OCI-LY7 (cell line): ENCODE measurements at regions not wholly inside any gene's neighbourhood (a gene's known extent, or its start where the extent isn't known, plus 50 kb on each side); places are given as distances from the start of the nearest gene placed in this dataset.

Experiments used
- BruUV-seq: library from RNA; stranded (reverse); fragments of 400-500 nt; replicated peaks from 2 replicates; lab custom pipeline; 2021; lab: Mats Ljungman, UMichigan
- CTCF ChIA-PET: fragments of 300-600 bp; sonication (Branson Sonifier 250); formaldehyde crosslinking; loops from one replicate; lab custom pipeline; 2022; ENCODE audit warnings: antibody characterized with exemption; ENCODE audit not compliant: unreplicated experiment; lab: Charles Lee
- POLR2A ChIA-PET: fragments of 300-600 bp; sonication (Branson Sonifier 250); formaldehyde crosslinking; loops from one replicate; lab custom pipeline; 2022; ENCODE audit warnings: antibody characterized with exemption; lab: Charles Lee
- DNase-seq: peaks from one replicate; pipeline ENCODE4 v3.0.0-alpha.2; 2015; ENCODE audit warnings: low spot score
- H2AFZ ChIP-seq: fragments of 200-600 bp; sonication (generic), shearing (Covaris generic); 2 replicates; pipeline ENCODE4 v1.6.1; 2014; ENCODE audit warnings: mild to moderate bottlenecking, antibody characterized with exemption, low read length, moderate library complexity
- H3K27ac ChIP-seq: fragments of 200-600 bp; sonication (generic); 2 replicates; pipeline ENCODE4 v1.5.1; 2014; ENCODE audit warnings: mixed run types, low read depth, mild to moderate bottlenecking, moderate library complexity, low read length, inconsistent platforms; ENCODE audit not compliant: poor library complexity, severe bottlenecking
- H3K36me3 ChIP-seq: fragments of 200-600 bp; sonication (generic); 2 replicates; pipeline ENCODE4 v1.6.1; 2014; ENCODE audit warnings: mild to moderate bottlenecking, antibody characterized with exemption, low read length, moderate library complexity, mixed read lengths; ENCODE audit not compliant: insufficient read depth
- H3K4me1 ChIP-seq: fragments of 200-600 bp; sonication (generic); 2 replicates; pipeline ENCODE4 v1.5.1; 2014; ENCODE audit warnings: mild to moderate bottlenecking, low read length; ENCODE audit not compliant: insufficient read depth, poor library complexity, severe bottlenecking
- H3K4me2 ChIP-seq: fragments of 200-600 bp; sonication (generic); 2 replicates; pipeline ENCODE4 v1.6.1; 2014; ENCODE audit warnings: mild to moderate bottlenecking, low read length
- H3K4me3 ChIP-seq: fragments of 200-600 bp; sonication (generic); 2 replicates; pipeline ENCODE4 v1.5.1; 2014; ENCODE audit warnings: mild to moderate bottlenecking, low read depth, low read length; ENCODE audit not compliant: poor library complexity, severe bottlenecking
- H3K79me2 ChIP-seq: fragments of 200-600 bp; sonication (generic); 2 replicates; pipeline ENCODE4 v1.6.1; 2016; ENCODE audit warnings: low read depth, mild to moderate bottlenecking, low read length, moderate library complexity, mixed read lengths; ENCODE audit not compliant: insufficient read depth
- H3K9me2 ChIP-seq: fragments of 200-600 bp; sonication (generic); 2 replicates; pipeline ENCODE4 v1.6.1; 2016; ENCODE audit warnings: mild to moderate bottlenecking, low read length, mixed read lengths; ENCODE audit not compliant: insufficient read depth
- H3K9me3 ChIP-seq: fragments of 200-600 bp; sonication (generic); 2 replicates; pipeline ENCODE4 v1.6.1; 2014; ENCODE audit warnings: mild to moderate bottlenecking, mixed run types, low read length, mixed read lengths
- H4K20me1 ChIP-seq: fragments of 200-600 bp; sonication (generic); 2 replicates; pipeline ENCODE4 v1.6.1; 2014; ENCODE audit warnings: mild to moderate bottlenecking, antibody characterized with exemption, low read length, moderate library complexity, mixed read lengths; ENCODE audit not compliant: insufficient read depth
- CTCF ChIP-seq: fragments of 200-600 bp; sonication (generic); conservative IDR thresholded peaks from 2 replicates; pipeline ENCODE4 v1.5.1; 2014; ENCODE audit warnings: mild to moderate bottlenecking, antibody characterized with exemption, low read length, moderate library complexity, mixed read lengths
- EZH2phosphoT487 ChIP-seq: fragments of 200-600 bp; sonication (generic); IDR thresholded peaks from 2 replicates; pipeline ENCODE4 v1.6.1; 2018; ENCODE audit warnings: low read depth, borderline replicate concordance, mild to moderate bottlenecking, mixed run types, antibody characterized with exemption, low read length, moderate library complexity, mixed read lengths
- intact Hi-C: fragments of 100-400 bp; cut with micrococcal nuclease; formaldehyde crosslinking; loops from one replicate; pipeline ENCODE4 v1.10.0; 2022; ENCODE audit not compliant: unreplicated experiment

GRCh38 chr20:23152308-23152892, 66.3 kb upstream of the CD93 start:
- no peaks in the 10 kb centered on the region for H4K20me1 ChIP-seq
- ChIA-PET CTCF (no interaction called here), POLR2A (interaction anchor here (0.7 kb wide), 1 partner anchor 1940 kb away, joined by 3 read pairs; no protein-coding TSS in a partner anchor)
- no TSS peak for BruUV-seq
- no peak for DNase-seq
- H3K79me2 ChIP-seq: no peaks in the 10 kb centered on the region
- no peak overlapping the region for H3K27ac ChIP-seq
- no peak overlapping the region for H3K4me3 ChIP-seq
- no peaks in the 10 kb centered on the region for H3K4me1 ChIP-seq
- H2AFZ ChIP-seq: no peak overlapping the region
- intact Hi-C loops: no loop called here
- H3K36me3 ChIP-seq: no peaks in the 10 kb centered on the region
- no peaks in the 10 kb centered on the region for H3K9me2 ChIP-seq
- H3K4me2 ChIP-seq: no peak overlapping the region
- TF ChIP-seq CTCF: no peak
- no peak for TF ChIP-seq EZH2phosphoT487
- no peaks in the 10 kb centered on the region for H3K9me3 ChIP-seq

GRCh38 chr20:23151885-23152284, 65.8 kb upstream of the CD93 start:
- Histone ChIP-seq H3K27ac (no peak overlapping the region), H3K36me3 (no peaks in the 10 kb centered on the region), H4K20me1 (no peaks in the 10 kb centered on the region), H3K4me3 (no peak overlapping the region), H3K79me2 (no peaks in the 10 kb centered on the region), H2AFZ (no peak overlapping the region), H3K9me2 (no peaks in the 10 kb centered on the region), H3K4me1 (no peaks in the 10 kb centered on the region), H3K4me2 (no peak overlapping the region), H3K9me3 (no peaks in the 10 kb centered on the region)
- intact Hi-C loops: no loop called here
- no TSS peak for BruUV-seq
- no peak for DNase-seq
- TF ChIP-seq EZH2phosphoT487 (no peak), CTCF (no peak)
- CTCF ChIA-PET: no interaction called here
- POLR2A ChIA-PET: interaction anchor here (0.7 kb wide), 1 partner anchor 1940 kb away, joined by 3 read pairs; no protein-coding TSS in a partner anchor

GRCh38 chr20:23151008-23151703, 65.0 kb upstream of the CD93 start:
- no peak overlapping the region for H3K4me3 ChIP-seq
- intact Hi-C loops: no loop called here
- no peaks in the 10 kb centered on the region for H4K20me1 ChIP-seq
- H3K27ac ChIP-seq: no peak overlapping the region
- CTCF ChIA-PET: no interaction called here
- BruUV-seq: no TSS peak
- TF ChIP-seq EZH2phosphoT487: no peak
- TF ChIP-seq CTCF: no peak
- no peaks in the 10 kb centered on the region for H3K9me2 ChIP-seq
- no peaks in the 10 kb centered on the region for H3K36me3 ChIP-seq
- POLR2A ChIA-PET: no interaction called here
- no peak overlapping the region for H3K4me2 ChIP-seq
- no peak overlapping the region for H2AFZ ChIP-seq
- no peaks in the 10 kb centered on the region for H3K79me2 ChIP-seq
- DNase-seq: no peak
- H3K9me3 ChIP-seq: no peaks in the 10 kb centered on the region
- no peaks in the 10 kb centered on the region for H3K4me1 ChIP-seq
